A549 (cell line): ENCODE measurements at regions not wholly inside any gene's neighbourhood (a gene's known extent, or its start where the extent isn't known, plus 50 kb on each side); places are given as distances from the start of the nearest gene placed in this dataset.

ENCODE experiments used
- EP300 ChIP-seq, 2 experiments: fragments of >200 bp; sonication (Bioruptor Twin); formaldehyde crosslinking; IDR thresholded peaks; 2 replicates in 1 of 2; 3 replicates in 1 of 2; pipeline ENCODE4 v1.6.1; 2016 to 2017
- HOXB13 ChIP-seq: fragments of 250-450 bp; sonication (Bioruptor Pico); IDR thresholded peaks from 2 replicates; pipeline ENCODE4 v1.5.0; 2020; ENCODE audit warnings: low read depth, mild to moderate bottlenecking, moderate library complexity
- POLR2A ChIP-seq: IDR thresholded peaks from 2 replicates; pipeline ENCODE4 v1.6.1; 2012; ENCODE audit warnings: mild to moderate bottlenecking, low read length
- RFX5 ChIP-seq: fragments of 450-650 bp; IDR thresholded peaks from 2 replicates; pipeline ENCODE4 v1.7.1; 2014; ENCODE audit warnings: antibody characterized with exemption, mild to moderate bottlenecking, moderate library complexity
- SREBF2 ChIP-seq: fragments of 450-650 bp; IDR thresholded peaks from 2 replicates; pipeline ENCODE4 v1.6.1; 2014; ENCODE audit warnings: mild to moderate bottlenecking, moderate library complexity
- USF2 ChIP-seq: fragments of 450-650 bp; IDR thresholded peaks from 2 replicates; pipeline ENCODE4 v1.6.1; 2014; ENCODE audit warnings: antibody characterized with exemption
- ZSCAN20 ChIP-seq: fragments of 250-450 bp; sonication (Bioruptor Pico); IDR thresholded peaks from 2 replicates; pipeline ENCODE4 v1.8.0; 2022; ENCODE audit warnings: mild to moderate bottlenecking, moderate library complexity
- TF ChIP-seq, protein P1 (sequence below): fragments of >200 bp; sonication (Bioruptor Twin); formaldehyde crosslinking; IDR thresholded peaks from 3 replicates; pipeline ENCODE4 v1.5.1; 2016

DNA sequence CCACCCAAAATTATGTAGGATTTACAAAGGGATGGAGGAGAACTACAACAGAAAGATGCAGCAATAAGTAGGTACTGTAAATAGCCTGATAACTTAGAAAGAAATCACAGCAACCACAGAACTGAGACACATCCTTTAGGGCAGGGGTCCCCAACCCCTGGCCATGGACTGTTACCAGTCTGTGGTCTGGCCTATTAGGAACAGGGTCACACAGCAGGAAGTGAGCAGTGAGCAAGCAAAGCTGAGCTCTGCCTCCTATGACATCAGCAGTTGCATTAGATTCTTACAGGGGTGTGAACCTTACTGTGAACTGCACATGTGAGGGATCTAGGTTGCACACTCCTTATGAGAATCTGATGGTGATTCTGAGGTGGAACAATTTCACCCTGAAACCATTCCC lies 997.6 kb downstream of the DIAPH3 start:
- TF ChIP-seq, protein P1, sequence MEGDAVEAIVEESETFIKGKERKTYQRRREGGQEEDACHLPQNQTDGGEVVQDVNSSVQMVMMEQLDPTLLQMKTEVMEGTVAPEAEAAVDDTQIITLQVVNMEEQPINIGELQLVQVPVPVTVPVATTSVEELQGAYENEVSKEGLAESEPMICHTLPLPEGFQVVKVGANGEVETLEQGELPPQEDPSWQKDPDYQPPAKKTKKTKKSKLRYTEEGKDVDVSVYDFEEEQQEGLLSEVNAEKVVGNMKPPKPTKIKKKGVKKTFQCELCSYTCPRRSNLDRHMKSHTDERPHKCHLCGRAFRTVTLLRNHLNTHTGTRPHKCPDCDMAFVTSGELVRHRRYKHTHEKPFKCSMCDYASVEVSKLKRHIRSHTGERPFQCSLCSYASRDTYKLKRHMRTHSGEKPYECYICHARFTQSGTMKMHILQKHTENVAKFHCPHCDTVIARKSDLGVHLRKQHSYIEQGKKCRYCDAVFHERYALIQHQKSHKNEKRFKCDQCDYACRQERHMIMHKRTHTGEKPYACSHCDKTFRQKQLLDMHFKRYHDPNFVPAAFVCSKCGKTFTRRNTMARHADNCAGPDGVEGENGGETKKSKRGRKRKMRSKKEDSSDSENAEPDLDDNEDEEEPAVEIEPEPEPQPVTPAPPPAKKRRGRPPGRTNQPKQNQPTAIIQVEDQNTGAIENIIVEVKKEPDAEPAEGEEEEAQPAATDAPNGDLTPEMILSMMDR = no peak
- TF ChIP-seq USF2 = no peak
- no peak for TF ChIP-seq HOXB13 (CRISPR knock-in tag)
- no peak for TF ChIP-seq POLR2A
- no peak for TF ChIP-seq EP300 (IDR thresholded peaks at IDR 0.05)
- TF ChIP-seq RFX5 = no peak
- no peak for TF ChIP-seq SREBF2
- no peak for TF ChIP-seq ZSCAN20 (CRISPR knock-in tag)
